GM23338 (cell line): ENCODE measurements at regions not wholly inside any gene's neighbourhood (a gene's known extent, or its start where the extent isn't known, plus 50 kb on each side); places are given as distances from the start of the nearest gene placed in this dataset.

ENCODE experiments used
- ATAC-seq: fragments of 200-7000 bp; cut with Tn5 transposase; 3 replicates; pipeline ENCODE4 v1.9.1; 2020
- DNase-seq: peaks from one replicate; pipeline ENCODE4 v3.0.0-alpha.2; 2015; ENCODE audit warnings: low spot score
- H2AFZ ChIP-seq: fragments of 200-600 bp; sonication (generic); 2 replicates; pipeline ENCODE4 v1.8.0; 2016; ENCODE audit warnings: antibody characterized with exemption, mild to moderate bottlenecking, moderate library complexity
- H3F3A ChIP-seq: fragments of 200-600 bp; sonication (generic); replicated peaks from 2 replicates; pipeline ENCODE4 v1.8.0; 2017; ENCODE audit warnings: antibody characterized with exemption, mixed run types, low read depth
- H3K27ac ChIP-seq: fragments of 200-600 bp; sonication (generic); 2 replicates; pipeline ENCODE4 v1.6.1; 2016; ENCODE audit warnings: low read depth
- H3K27me3 ChIP-seq: fragments of 200-600 bp; sonication (generic); 2 replicates; pipeline ENCODE4 v1.8.0; 2016; ENCODE audit warnings: mild to moderate bottlenecking, mixed run types, moderate library complexity; ENCODE audit not compliant: insufficient read depth
- H3K36me3 ChIP-seq: fragments of 200-600 bp; sonication (generic); 2 replicates; pipeline ENCODE4 v1.8.0; 2016; ENCODE audit warnings: mild to moderate bottlenecking; ENCODE audit not compliant: insufficient read depth
- H3K4me1 ChIP-seq: fragments of 200-600 bp; sonication (generic); 2 replicates; pipeline ENCODE4 v1.8.0; 2016; ENCODE audit warnings: mild to moderate bottlenecking, moderate library complexity; ENCODE audit not compliant: insufficient read depth
- H3K4me2 ChIP-seq: fragments of 200-600 bp; sonication (generic); 2 replicates; pipeline ENCODE4 v1.7.1; 2017; ENCODE audit warnings: mixed run types
- H3K4me3 ChIP-seq: fragments of 200-600 bp; sonication (generic); 2 replicates; pipeline ENCODE4 v1.6.1; 2016; ENCODE audit warnings: mixed run types
- H3K79me2 ChIP-seq: fragments of 200-600 bp; sonication (generic); replicated peaks from 2 replicates; pipeline ENCODE4 v1.8.0; 2017; ENCODE audit warnings: mild to moderate bottlenecking; ENCODE audit not compliant: insufficient read depth
- H3K9me2 ChIP-seq: fragments of 200-600 bp; sonication (generic); 2 replicates; pipeline ENCODE4 v1.8.0; 2017; ENCODE audit not compliant: insufficient read depth
- H4K20me1 ChIP-seq: fragments of 200-600 bp; sonication (generic); replicated peaks from 2 replicates; pipeline ENCODE4 v1.8.0; 2017; ENCODE audit warnings: mild to moderate bottlenecking; ENCODE audit not compliant: insufficient read depth
- H3K27ac Mint-ChIP-seq: 2 replicates; pipeline ENCODE4 v1.8.0; 2020; ENCODE audit warnings: inconsistent platforms, mild to moderate bottlenecking, moderate library complexity, mixed read lengths
- H3K27me3 Mint-ChIP-seq: 3 replicates; pipeline ENCODE4 v1.8.0; 2022; ENCODE audit warnings: low read depth, mild to moderate bottlenecking, moderate library complexity, mixed read lengths, inconsistent platforms; ENCODE audit not compliant: insufficient read depth, poor library complexity
- H3K36me3 Mint-ChIP-seq: 3 replicates; pipeline ENCODE4 v1.8.0; 2021; ENCODE audit warnings: low read depth, mild to moderate bottlenecking, inconsistent platforms, moderate library complexity, mixed read lengths
- H3K4me1 Mint-ChIP-seq: 3 replicates; pipeline ENCODE4 v1.8.0; 2020; ENCODE audit warnings: mild to moderate bottlenecking, inconsistent platforms, mixed read lengths
- H3K4me3 Mint-ChIP-seq: 3 replicates; pipeline ENCODE4 v1.8.0; 2021; ENCODE audit warnings: moderate library complexity, mild to moderate bottlenecking, inconsistent platforms, mixed read lengths
- H3K9me3 Mint-ChIP-seq: 3 replicates; pipeline ENCODE4 v1.8.0; 2020; ENCODE audit warnings: moderate library complexity, mild to moderate bottlenecking, inconsistent platforms, mixed read lengths
- CREB1 ChIP-seq: fragments of 250-450 bp; sonication (Bioruptor Pico); IDR thresholded peaks from 2 replicates; pipeline ENCODE4 v1.5.0; 2020; ENCODE audit warnings: low read depth, mild to moderate bottlenecking, moderate library complexity
- CTCF ChIP-seq, 2 experiments: fragments of 200-600 bp in 1 of 2; sonication (generic) in 1 of 2; conservative IDR thresholded peaks; 2 replicates each; pipeline versions ENCODE4 v1.5.1 to v1.6.1; 2016 to 2017; ENCODE audit warnings: antibody characterized with exemption in 2 of 2, low read depth in 2 of 2, mild to moderate bottlenecking in 2 of 2, moderate library complexity in 1 of 2
- ETS1 ChIP-seq: IDR thresholded peaks from 2 replicates; pipeline ENCODE4 v1.6.1; 2016; ENCODE audit warnings: antibody characterized with exemption
- EZH2 ChIP-seq: fragments of 200-600 bp; sonication (generic); IDR thresholded peaks from one replicate; pipeline ENCODE4 v1.8.0; 2017; ENCODE audit warnings: antibody characterized with exemption, mild to moderate bottlenecking, low read depth; ENCODE audit not compliant: unreplicated experiment
- EZH2phosphoT487 ChIP-seq: fragments of 200-600 bp; sonication (generic); IDR thresholded peaks from one replicate; pipeline ENCODE4 v1.8.1; 2018; ENCODE audit warnings: antibody characterized with exemption; ENCODE audit not compliant: unreplicated experiment
- JUNB ChIP-seq: IDR thresholded peaks from one replicate; pipeline ENCODE4 v1.6.1; 2016; ENCODE audit warnings: antibody characterized with exemption; ENCODE audit not compliant: unreplicated experiment
- NANOG ChIP-seq: IDR thresholded peaks from 2 replicates; pipeline ENCODE4 v1.6.1; 2016; ENCODE audit warnings: antibody characterized with exemption, borderline replicate concordance
- POLR2AphosphoS5 ChIP-seq: IDR thresholded peaks from 2 replicates; pipeline ENCODE4 v1.6.1; 2016; ENCODE audit warnings: antibody characterized with exemption, low read depth
- REST ChIP-seq: IDR thresholded peaks from one replicate; pipeline ENCODE4 v1.6.1; 2018; ENCODE audit warnings: antibody characterized with exemption; ENCODE audit not compliant: unreplicated experiment
- STAT1 ChIP-seq: IDR thresholded peaks from one replicate; pipeline ENCODE4 v1.6.1; 2016; ENCODE audit warnings: antibody characterized with exemption; ENCODE audit not compliant: unreplicated experiment
- ZNF114 ChIP-seq: fragments of 250-450 bp; sonication (Bioruptor Pico); IDR thresholded peaks from 2 replicates; pipeline ENCODE4 v1.5.0; 2020; ENCODE audit warnings: mild to moderate bottlenecking, moderate library complexity
- ZNF331 ChIP-seq: fragments of 250-450 bp; sonication (Bioruptor Pico); IDR thresholded peaks from 2 replicates; pipeline ENCODE4 v1.5.0; 2020; ENCODE audit warnings: low read depth, mild to moderate bottlenecking, moderate library complexity

- Histone ChIP-seq H3K4me3 (no peak overlapping the region), H3K36me3 (no peaks in the 10 kb centered on the region), H3F3A (no peaks in the 10 kb centered on the region), H3K27ac (no peak overlapping the region), H3K9me2 (no peaks in the 10 kb centered on the region), H2AFZ (no peak overlapping the region), H3K27me3 (no peaks in the 10 kb centered on the region), H3K4me2 (no peak overlapping the region), H4K20me1 (no peaks in the 10 kb centered on the region), H3K79me2 (no peaks in the 10 kb centered on the region), H3K4me1 (peaks cover 8% of the 10 kb centered on the region; the same call in 1 of the 2 replicates)
- ATAC-seq (no peak), DNase-seq (no peak)
- H3K27me3 Mint-ChIP-seq: no peaks in the 10 kb centered on the region
- no peak overlapping the region for H3K4me3 Mint-ChIP-seq
- no peaks in the 10 kb centered on the region for H3K36me3 Mint-ChIP-seq
- no peaks in the 10 kb centered on the region; the same call in 2 of the 3 replicates for H3K9me3 Mint-ChIP-seq
- no peak for TF ChIP-seq ETS1
- no peak overlapping the region for H3K27ac Mint-ChIP-seq
- peaks cover 11% of the 10 kb centered on the region; the same call in 2 of the 3 replicates for H3K4me1 Mint-ChIP-seq
Measured at GRCh38 chr5:52702877-52703276, 84.8 kb upstream of the ITGA1 start.

- Histone ChIP-seq H3K4me1 (peaks cover 8% of the 10 kb centered on the region; the same call in 1 of the 2 replicates), H3K79me2 (no peaks in the 10 kb centered on the region), H3F3A (no peaks in the 10 kb centered on the region), H2AFZ (no peak overlapping the region; the same call in 1 of the 2 replicates), H3K27ac (no peak overlapping the region), H3K4me2 (no peak overlapping the region), H3K27me3 (no peaks in the 10 kb centered on the region), H3K4me3 (no peak overlapping the region), H3K36me3 (no peaks in the 10 kb centered on the region), H3K9me2 (no peaks in the 10 kb centered on the region), H4K20me1 (no peaks in the 10 kb centered on the region)
- H3K27me3 Mint-ChIP-seq: no peaks in the 10 kb centered on the region
- no peak overlapping the region for H3K27ac Mint-ChIP-seq
- H3K4me3 Mint-ChIP-seq: no peak overlapping the region
- ATAC-seq: no peak
- no peaks in the 10 kb centered on the region for H3K36me3 Mint-ChIP-seq
- DNase-seq: no peak
- H3K4me1 Mint-ChIP-seq: peaks cover 11% of the 10 kb centered on the region; the same call in 2 of the 3 replicates
- no peaks in the 10 kb centered on the region; the same call in 2 of the 3 replicates for H3K9me3 Mint-ChIP-seq
- no peak for TF ChIP-seq CREB1 (CRISPR knock-in tag)
- no peak for TF ChIP-seq EZH2phosphoT487
- TF ChIP-seq NANOG: no peak
- TF ChIP-seq ETS1: no peak
- TF ChIP-seq STAT1: no peak
- TF ChIP-seq EZH2: no peak
- no peak for TF ChIP-seq POLR2AphosphoS5
- no peak for TF ChIP-seq CTCF (conservative IDR thresholded peaks at IDR 0.05; ENCODE audit: low read depth in 2 of 2)
- no peak for TF ChIP-seq ZNF114 (CRISPR knock-in tag)
- no peak for TF ChIP-seq ZNF331
- TF ChIP-seq REST: no peak
- TF ChIP-seq JUNB: no peak
Measured at GRCh38 chr5:52703321-52703720, 84.4 kb upstream of the ITGA1 start.
